ENCODE measurements at regions not wholly inside any gene's neighbourhood (a gene's known extent, or its start where the extent isn't known, plus 50 kb on each side); places are given as distances from the start of the nearest gene placed in this dataset.
"Not testable (repeated sequence)": the region's sequence is repeated elsewhere in the genome, so short reads cannot be mapped to it uniquely, and the experiment has no call there.

DNA sequence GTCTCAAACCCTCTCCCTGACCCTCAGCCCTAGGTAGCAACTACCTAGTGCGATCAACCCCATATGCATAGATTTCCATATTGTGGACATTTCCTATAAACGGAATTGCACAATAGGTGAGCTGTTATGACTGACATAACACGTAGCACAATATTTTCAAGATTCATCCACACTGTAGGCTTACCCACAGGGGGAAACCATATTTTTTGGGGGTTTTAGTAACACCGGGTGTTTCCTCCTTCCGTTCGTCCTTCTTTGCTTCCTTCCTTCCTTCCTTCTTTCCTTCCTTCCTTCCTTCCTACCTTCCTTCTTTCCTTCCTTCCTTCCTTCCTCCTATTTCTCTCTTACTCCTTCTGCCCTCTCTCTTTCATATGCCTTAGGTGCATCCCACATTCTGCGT is 524.2 kb downstream of the CWH43 start:
- DNase-seq, H3K27ac Mint-ChIP-seq, CTCF ChIA-PET: not testable (repeated sequence)

DNA sequence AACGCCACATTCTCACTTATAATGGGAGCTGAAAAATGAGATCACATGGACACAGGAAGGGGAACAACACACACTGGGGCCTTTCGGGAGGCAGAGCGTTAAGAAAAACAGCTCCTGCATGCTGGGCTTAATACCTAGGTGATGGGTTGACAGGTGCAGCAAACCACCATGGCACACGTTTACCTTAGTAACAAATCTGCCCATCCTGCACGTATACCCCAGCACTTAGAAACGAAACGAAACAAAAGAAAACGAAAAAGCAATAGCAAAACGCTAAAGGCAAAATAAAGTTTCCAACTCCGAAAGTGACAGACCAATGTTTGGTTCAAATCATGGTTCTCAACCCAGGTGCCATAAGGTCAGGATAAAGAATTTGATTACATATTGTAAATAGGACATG is 525.3 kb downstream of the CWH43 start:
- ATAC-seq; H3K4me3 ChIP-seq (ENCODE audit: low read length); H3K27me3 ChIP-seq (ENCODE audit: control insufficient read depth in 2 of 2, insufficient read depth in 2 of 2, low read length in 2 of 2); H3K4me3 Mint-ChIP-seq; H3K4me1 Mint-ChIP-seq; POLR2A ChIA-PET; H3K27ac ChIP-seq (ENCODE audit: low read depth, low read length); H3K27ac Mint-ChIP-seq; H3K36me3 ChIP-seq (ENCODE audit: control insufficient read depth in 2 of 3, insufficient read depth in 3 of 3, low read length in 3 of 3); H3K27me3 Mint-ChIP-seq; H3K4me1 ChIP-seq (ENCODE audit: control insufficient read depth in 2 of 2, insufficient read depth in 2 of 2, low read length in 2 of 2); CTCF ChIA-PET; intact Hi-C loops (cut with micrococcal nuclease): not testable (repeated sequence)
- peak in 1 of 9 donors; percentile 13 for DNase-seq
- Mint-ChIP-seq H3K9me3 (peaks cover 16 to 65% (median 44%) of the 10 kb centered on the region in 11 donors), H3K36me3 (peaks cover 0 to 31% (median 5%) of the 10 kb centered on the region in 5 donors)
- H3K9me3 ChIP-seq (ENCODE audit: control insufficient read depth in 2 of 3, low read length in 3 of 3): peaks cover 0 to 33% (median 9%) of the 10 kb centered on the region in 3 experiments

More for the DNA sequence above, 524.2 kb downstream of the CWH43 start:
- Mint-ChIP-seq H3K36me3 (peaks cover 0 to 29% (median 5%) of the 10 kb centered on the region in 5 donors), H3K9me3 (peaks cover 16 to 53% (median 37%) of the 10 kb centered on the region in 11 donors)
- intact Hi-C loops (cut with micrococcal nuclease); H3K4me1 Mint-ChIP-seq; H3K27ac ChIP-seq (ENCODE audit: low read depth, low read length); H3K36me3 ChIP-seq (ENCODE audit: control insufficient read depth in 2 of 3, insufficient read depth in 3 of 3, low read length in 3 of 3); POLR2A ChIA-PET; H3K27me3 Mint-ChIP-seq; H3K4me3 Mint-ChIP-seq; ATAC-seq; H3K27me3 ChIP-seq (ENCODE audit: control insufficient read depth in 2 of 2, insufficient read depth in 2 of 2, low read length in 2 of 2); H3K4me1 ChIP-seq (ENCODE audit: control insufficient read depth in 2 of 2, insufficient read depth in 2 of 2, low read length in 2 of 2); H3K4me3 ChIP-seq (ENCODE audit: low read length): not testable (repeated sequence)
- H3K9me3 ChIP-seq (ENCODE audit: control insufficient read depth in 2 of 3, low read length in 3 of 3): peaks cover 0 to 30% (median 9%) of the 10 kb centered on the region in 3 experiments

DNA sequence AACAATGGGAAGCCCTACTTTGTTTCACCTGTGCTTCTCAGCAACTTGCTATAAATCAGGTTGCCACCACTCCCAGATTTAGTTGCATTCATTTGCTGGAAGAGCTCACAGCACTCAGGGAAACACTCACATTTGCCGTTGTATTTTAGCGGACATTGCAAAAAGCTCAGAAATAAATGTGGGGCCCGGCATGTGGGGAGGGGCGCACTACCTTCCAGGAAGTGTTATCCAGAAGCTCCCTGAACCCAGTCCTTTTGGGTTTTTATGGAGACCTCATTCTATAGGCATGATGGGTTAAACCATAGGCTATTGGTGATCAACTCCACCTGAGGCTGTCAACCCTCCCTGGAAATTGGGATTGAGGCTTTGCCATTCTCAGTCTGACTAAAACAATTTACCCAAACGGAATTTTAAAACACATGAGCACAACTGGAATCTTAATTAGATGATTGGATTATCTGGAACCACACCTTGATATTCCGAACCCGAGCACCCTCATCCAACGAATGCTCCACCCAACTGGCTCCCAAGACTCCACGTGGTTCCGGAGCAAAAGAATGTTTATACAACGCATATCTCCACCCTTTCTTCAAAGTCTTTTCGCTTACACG is 525.9 kb downstream of the CWH43 start:
- H3K27me3 Mint-ChIP-seq; H3K27ac ChIP-seq (ENCODE audit: low read depth, low read length); H3K4me3 ChIP-seq (ENCODE audit: low read length); ATAC-seq; H3K27me3 ChIP-seq (ENCODE audit: control insufficient read depth in 2 of 2, insufficient read depth in 2 of 2, low read length in 2 of 2); POLR2A ChIA-PET; CTCF ChIA-PET; H3K4me1 Mint-ChIP-seq; H3K27ac Mint-ChIP-seq; intact Hi-C loops (cut with micrococcal nuclease); H3K36me3 ChIP-seq (ENCODE audit: control insufficient read depth in 2 of 3, insufficient read depth in 3 of 3, low read length in 3 of 3); H3K4me3 Mint-ChIP-seq; H3K4me1 ChIP-seq (ENCODE audit: control insufficient read depth in 2 of 2, insufficient read depth in 2 of 2, low read length in 2 of 2): not testable (repeated sequence)
- H3K9me3 Mint-ChIP-seq: peaks cover 16 to 71% (median 49%) of the 10 kb centered on the region in 11 donors
- peaks cover 0 to 31% (median 5%) of the 10 kb centered on the region in 5 donors for H3K36me3 Mint-ChIP-seq
- DNase-seq: peak in 1 of 9 donors; percentile 5
- H3K9me3 ChIP-seq (ENCODE audit: control insufficient read depth in 2 of 3, low read length in 3 of 3): peaks cover 0 to 39% (median 9%) of the 10 kb centered on the region in 3 experiments

DNA sequence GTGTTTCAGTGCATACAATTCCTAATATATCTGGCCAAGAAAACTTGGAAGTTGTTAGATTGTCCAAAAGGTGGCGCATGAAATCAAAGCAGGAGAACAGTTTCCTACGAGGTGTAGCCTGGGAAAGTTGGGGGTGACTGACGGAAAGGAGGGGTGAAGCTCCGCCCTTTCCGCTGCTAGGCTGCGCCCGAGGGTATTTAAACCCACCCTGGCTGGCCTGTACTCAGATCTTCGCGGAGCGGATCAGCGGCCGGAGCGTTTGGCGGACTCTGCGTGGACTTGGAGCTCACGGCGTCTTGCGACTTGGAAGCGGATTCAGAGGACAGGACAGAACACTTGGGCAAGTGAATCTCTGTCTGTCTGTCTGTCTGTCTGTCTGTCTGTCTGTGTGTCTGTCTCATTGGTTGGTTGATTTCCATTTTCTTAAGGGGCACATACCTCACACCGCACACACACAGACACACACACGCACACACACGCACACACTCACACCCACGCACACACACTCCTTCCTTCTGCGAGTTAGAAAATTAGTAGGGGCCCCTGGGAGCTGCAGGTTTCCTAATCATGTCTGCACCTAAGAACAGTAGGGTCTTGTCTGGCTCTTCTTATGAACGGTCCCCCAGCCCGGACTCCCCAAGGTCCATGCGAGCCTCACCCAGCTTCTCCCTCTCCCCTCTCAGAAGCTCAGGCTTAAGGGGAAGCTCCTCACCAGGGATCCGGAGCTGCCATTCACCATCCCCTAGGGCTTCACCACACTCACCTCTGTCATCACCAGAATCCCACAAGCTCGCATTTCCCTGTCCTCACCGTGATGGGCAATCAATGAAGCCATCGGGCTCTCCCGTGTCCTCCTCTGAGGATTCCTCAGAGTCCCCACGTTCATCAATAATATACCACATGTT is 526.8 kb downstream of the CWH43 start:
- H3K36me3 ChIP-seq (ENCODE audit: control insufficient read depth in 2 of 3, insufficient read depth in 3 of 3, low read length in 3 of 3); intact Hi-C loops (cut with micrococcal nuclease); H3K4me3 Mint-ChIP-seq; H3K27ac ChIP-seq (ENCODE audit: low read depth, low read length); H3K27me3 Mint-ChIP-seq; CTCF ChIA-PET; POLR2A ChIA-PET; H3K4me1 Mint-ChIP-seq; H3K4me3 ChIP-seq (ENCODE audit: low read length); H3K4me1 ChIP-seq (ENCODE audit: control insufficient read depth in 2 of 2, insufficient read depth in 2 of 2, low read length in 2 of 2); H3K27me3 ChIP-seq (ENCODE audit: control insufficient read depth in 2 of 2, insufficient read depth in 2 of 2, low read length in 2 of 2); H3K27ac Mint-ChIP-seq; ATAC-seq: not testable (repeated sequence)
- H3K9me3 ChIP-seq (ENCODE audit: control insufficient read depth in 2 of 3, low read length in 3 of 3): peaks cover 0 to 39% (median 9%) of the 10 kb centered on the region in 3 experiments
- peak in 2 of 9 donors; percentile 17 for DNase-seq
- Mint-ChIP-seq H3K9me3 (peaks cover 16 to 72% (median 49%) of the 10 kb centered on the region in 11 donors), H3K36me3 (peaks cover 0 to 31% (median 5%) of the 10 kb centered on the region in 5 donors)

DNA sequence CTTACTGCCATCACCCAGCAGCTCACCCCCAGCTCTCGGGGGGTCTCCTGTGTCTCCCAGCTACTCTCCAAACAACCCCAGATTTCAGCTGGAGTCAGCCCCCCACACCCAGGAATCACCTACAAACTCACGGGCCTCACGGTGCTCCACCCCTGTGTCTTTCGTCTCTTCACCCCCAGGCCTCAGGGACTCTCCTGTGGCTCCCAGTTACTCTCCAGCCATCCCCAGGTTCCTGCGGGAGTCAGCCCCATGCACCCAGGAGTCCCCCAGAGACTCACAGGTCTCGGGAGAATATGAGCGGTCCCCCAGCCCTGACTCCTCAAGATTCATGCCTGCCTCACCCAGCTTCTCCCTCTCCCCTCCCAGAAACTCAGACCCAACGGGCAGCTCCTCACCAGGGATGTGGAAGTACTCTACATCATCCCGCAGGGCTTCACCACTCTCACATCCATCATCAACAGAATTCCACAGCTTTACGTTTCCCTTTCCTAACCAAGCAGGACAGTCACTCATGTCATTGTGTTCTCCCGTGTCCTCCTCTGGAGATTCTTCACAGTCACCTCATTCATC is 527.6 kb downstream of the CWH43 start:
- H3K4me1 Mint-ChIP-seq; H3K27ac Mint-ChIP-seq; ATAC-seq; H3K36me3 ChIP-seq (ENCODE audit: control insufficient read depth in 2 of 3, insufficient read depth in 3 of 3, low read length in 3 of 3); POLR2A ChIA-PET; H3K27me3 Mint-ChIP-seq; CTCF ChIA-PET; H3K27me3 ChIP-seq (ENCODE audit: control insufficient read depth in 2 of 2, insufficient read depth in 2 of 2, low read length in 2 of 2); H3K4me1 ChIP-seq (ENCODE audit: control insufficient read depth in 2 of 2, insufficient read depth in 2 of 2, low read length in 2 of 2); H3K4me3 Mint-ChIP-seq; H3K4me3 ChIP-seq (ENCODE audit: low read length); intact Hi-C loops (cut with micrococcal nuclease); H3K27ac ChIP-seq (ENCODE audit: low read depth, low read length): not testable (repeated sequence)
- H3K9me3 Mint-ChIP-seq: peaks cover 16 to 72% (median 49%) of the 10 kb centered on the region in 11 donors
- peaks cover 0 to 31% (median 5%) of the 10 kb centered on the region in 5 donors for H3K36me3 Mint-ChIP-seq
- peak in 1 of 9 donors; percentile 5 for DNase-seq
- H3K9me3 ChIP-seq (ENCODE audit: control insufficient read depth in 2 of 3, low read length in 3 of 3): peaks cover 0 to 39% (median 9%) of the 10 kb centered on the region in 3 experiments

DNA sequence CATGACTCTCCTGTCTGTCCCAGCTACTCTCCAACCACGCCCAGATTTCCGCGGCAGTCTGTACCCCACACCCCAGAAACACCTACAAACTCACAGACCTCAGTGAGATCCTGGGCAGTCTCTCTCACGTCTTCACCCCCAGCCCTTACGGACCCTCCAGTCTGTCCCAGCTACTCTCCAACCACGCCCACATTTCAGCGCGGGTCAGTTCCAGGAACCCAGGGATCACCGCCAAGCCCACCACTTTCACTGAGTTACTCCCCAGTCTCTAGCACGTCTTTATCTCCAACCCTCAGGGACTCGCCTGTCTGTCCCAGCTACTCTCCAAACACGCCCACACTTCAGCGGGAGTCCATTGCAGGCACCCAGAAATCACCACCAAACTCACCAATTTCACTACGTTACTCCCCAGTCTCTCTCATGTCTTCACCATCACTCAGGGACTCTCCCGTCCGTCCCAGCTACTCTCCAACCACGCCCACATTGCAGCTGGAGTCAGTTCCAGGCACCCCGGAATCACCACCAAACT is 528.2 kb downstream of the CWH43 start:
- peaks cover 0 to 39% (median 9%) of the 10 kb centered on the region in 3 experiments for H3K9me3 ChIP-seq (ENCODE audit: control insufficient read depth in 2 of 3, low read length in 3 of 3)
- H3K27ac Mint-ChIP-seq; intact Hi-C loops (cut with micrococcal nuclease); H3K27me3 Mint-ChIP-seq; CTCF ChIA-PET; POLR2A ChIA-PET; H3K27ac ChIP-seq (ENCODE audit: low read depth, low read length); ATAC-seq; H3K4me1 ChIP-seq (ENCODE audit: control insufficient read depth in 2 of 2, insufficient read depth in 2 of 2, low read length in 2 of 2); H3K36me3 ChIP-seq (ENCODE audit: control insufficient read depth in 2 of 3, insufficient read depth in 3 of 3, low read length in 3 of 3); H3K4me1 Mint-ChIP-seq; H3K4me3 Mint-ChIP-seq; H3K4me3 ChIP-seq (ENCODE audit: low read length); H3K27me3 ChIP-seq (ENCODE audit: control insufficient read depth in 2 of 2, insufficient read depth in 2 of 2, low read length in 2 of 2): not testable (repeated sequence)
- Mint-ChIP-seq H3K36me3 (peaks cover 0 to 31% (median 5%) of the 10 kb centered on the region in 5 donors), H3K9me3 (peaks cover 16 to 72% (median 49%) of the 10 kb centered on the region in 11 donors)
- peak in 1 of 9 donors; percentile 8 for DNase-seq

Data from naive thymus-derived CD4-positive, alpha-beta T cell (primary cell).